Tibial artery (tissue), 4 donors: ENCODE measurements at regions not wholly inside any gene's neighbourhood (a gene's known extent, or its start where the extent isn't known, plus 50 kb on each side); places are given as distances from the start of the nearest gene placed in this dataset.
A peak's percentile ranks its signal among the peaks of the same experiment; 100 is the strongest.

Experiments
- DNase-seq, 2 donors: peaks; one replicate each; pipeline ENCODE4 v3.0.0-alpha.2; 2019
- H3K27ac ChIP-seq, 2 donors: fragments of 200-600 bp; sonication (generic) in 1 of 2; 1 replicate in 1 of 2; 2 replicates in 1 of 2; pipeline ENCODE4 v1.5.1; 2018 to 2019; ENCODE audit warnings: mild to moderate bottlenecking in 1 of 2
- H3K27me3 ChIP-seq, 2 donors: fragments of 200-600 bp; sonication (generic) in 1 of 2; one replicate each; pipeline versions ENCODE4 v1.5.1 to v1.6.0; 2016 to 2019
- H3K36me3 ChIP-seq, 3 donors: fragments of 200-600 bp; sonication (generic) in 2 of 3; one replicate each; pipeline ENCODE4 v1.5.1; 2016 to 2019; ENCODE audit warnings: mild to moderate bottlenecking in 2 of 3
- H3K4me1 ChIP-seq, 4 donors: fragments of 200-600 bp; sonication (generic) in 2 of 4; 1 replicate in 3 of 4; 2 replicates in 1 of 4; pipeline ENCODE4 v1.5.1; 2016 to 2019
- H3K4me3 ChIP-seq, 2 donors: fragments of 200-600 bp; sonication (generic) in 1 of 2; 1 replicate in 1 of 2; 2 replicates in 1 of 2; pipeline ENCODE4 v1.5.1; 2018 to 2019; ENCODE audit warnings: mild to moderate bottlenecking in 2 of 2
- H3K9me3 ChIP-seq, 3 donors: fragments of 200-600 bp; sonication (generic) in 1 of 3; one replicate each; pipeline ENCODE4 v1.5.1; 2016 to 2019
- intact Hi-C: fragments of 100-400 bp; cut with DNase I; formaldehyde crosslinking; loops from one replicate; pipeline ENCODE4 v1.15.0; 2023; ENCODE audit warnings: low total_unique reads
- TF ChIP-seq, protein P1 (sequence below), 2 experiments: fragments of 200-600 bp in 1 of 2; fragments of 450-650 bp in 1 of 2; IDR thresholded peaks; one replicate each; pipeline ENCODE4 v1.5.1; 2017 to 2019; ENCODE audit warnings: antibody characterized with exemption in 2 of 2, mild to moderate bottlenecking in 1 of 2, moderate library complexity in 1 of 2

DNA sequence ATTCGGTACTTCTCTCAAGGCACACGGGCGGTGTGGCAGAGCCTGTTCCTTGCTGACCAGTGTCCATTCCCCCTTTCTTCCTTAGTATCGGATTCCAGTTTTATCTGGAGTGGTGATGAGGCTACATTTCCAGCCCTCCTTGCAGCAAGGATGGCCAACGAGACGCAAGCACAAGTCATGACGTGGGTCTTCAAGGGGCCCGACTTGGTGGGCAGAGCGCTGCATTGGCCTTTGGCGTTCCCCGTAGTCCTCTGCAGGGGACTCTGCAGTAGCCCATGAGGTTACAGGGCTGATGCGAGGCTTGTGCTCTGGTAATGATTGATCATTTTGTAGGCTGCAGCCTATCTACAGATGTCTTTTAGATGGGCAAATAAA lies 194.5 kb downstream of the OPA1 start:
- H3K27me3 ChIP-seq, result peaks cover 0 to 45% of the 10 kb centered on the region in 2 donors
- TF ChIP-seq, protein P1, sequence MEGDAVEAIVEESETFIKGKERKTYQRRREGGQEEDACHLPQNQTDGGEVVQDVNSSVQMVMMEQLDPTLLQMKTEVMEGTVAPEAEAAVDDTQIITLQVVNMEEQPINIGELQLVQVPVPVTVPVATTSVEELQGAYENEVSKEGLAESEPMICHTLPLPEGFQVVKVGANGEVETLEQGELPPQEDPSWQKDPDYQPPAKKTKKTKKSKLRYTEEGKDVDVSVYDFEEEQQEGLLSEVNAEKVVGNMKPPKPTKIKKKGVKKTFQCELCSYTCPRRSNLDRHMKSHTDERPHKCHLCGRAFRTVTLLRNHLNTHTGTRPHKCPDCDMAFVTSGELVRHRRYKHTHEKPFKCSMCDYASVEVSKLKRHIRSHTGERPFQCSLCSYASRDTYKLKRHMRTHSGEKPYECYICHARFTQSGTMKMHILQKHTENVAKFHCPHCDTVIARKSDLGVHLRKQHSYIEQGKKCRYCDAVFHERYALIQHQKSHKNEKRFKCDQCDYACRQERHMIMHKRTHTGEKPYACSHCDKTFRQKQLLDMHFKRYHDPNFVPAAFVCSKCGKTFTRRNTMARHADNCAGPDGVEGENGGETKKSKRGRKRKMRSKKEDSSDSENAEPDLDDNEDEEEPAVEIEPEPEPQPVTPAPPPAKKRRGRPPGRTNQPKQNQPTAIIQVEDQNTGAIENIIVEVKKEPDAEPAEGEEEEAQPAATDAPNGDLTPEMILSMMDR (IDR thresholded peaks at IDR 0.05), result no peak
- DNase-seq, result no peak
- intact Hi-C loops, result loop anchor here (10.0 kb wide), 1 partner anchor 347 kb away; the partner anchor contains the start of gene HES1
- H3K4me3 ChIP-seq, result no peak overlapping the region
- H3K4me1 ChIP-seq, result no peaks in the 10 kb centered on the region
- H3K9me3 ChIP-seq, result no peaks in the 10 kb centered on the region
- H3K27ac ChIP-seq, result no peak overlapping the region
- H3K36me3 ChIP-seq, result no peaks in the 10 kb centered on the region

- intact Hi-C loops, result loop anchor here (10.0 kb wide), 1 partner anchor 346 kb away; the partner anchor contains the start of gene HES1
- Histone ChIP-seq H3K27ac (no peak overlapping the region), H3K4me3 (no peak overlapping the region), H3K36me3 (no peaks in the 10 kb centered on the region), H3K27me3 (peaks cover 0 to 48% of the 10 kb centered on the region in 2 donors), H3K4me1 (no peaks in the 10 kb centered on the region), H3K9me3 (no peaks in the 10 kb centered on the region)
- TF ChIP-seq, protein P1 (IDR thresholded peaks at IDR 0.05), result peak; percentile 67 to 71
- DNase-seq, result peak in 1 of 2 donors; percentile 52
Measured at GRCh38 chr3:193788189-193788991, 195.4 kb downstream of the OPA1 start.

- intact Hi-C loops, result loop anchor here (10.0 kb wide), 1 partner anchor 345 kb away; the partner anchor contains the start of gene HES1
- H3K27ac ChIP-seq, result no peak overlapping the region
- peaks cover 0 to 44% of the 10 kb centered on the region in 2 donors for H3K27me3 ChIP-seq
Measured at GRCh38 chr3:193789455-193789854, 196.4 kb downstream of the OPA1 start.

GRCh38 chr3:193790086-193790990 lies 197.3 kb downstream of the OPA1 start:
- H3K27ac ChIP-seq, result no peak overlapping the region
- intact Hi-C loops, result no loop called here

More at GRCh38 chr3:193789455-193789854, 196.4 kb downstream of the OPA1 start:
- no peak overlapping the region for H3K4me3 ChIP-seq
- no peaks in the 10 kb centered on the region for H3K4me1 ChIP-seq
- no peaks in the 10 kb centered on the region for H3K36me3 ChIP-seq
- H3K9me3 ChIP-seq, result no peaks in the 10 kb centered on the region
- no peak for DNase-seq
- TF ChIP-seq, protein P1 (IDR thresholded peaks at IDR 0.05), result no peak

More at GRCh38 chr3:193790086-193790990, 197.3 kb downstream of the OPA1 start:
- no peak overlapping the region for H3K4me3 ChIP-seq
- H3K27me3 ChIP-seq, result peaks cover 0 to 47% of the 10 kb centered on the region in 2 donors
- H3K4me1 ChIP-seq, result no peaks in the 10 kb centered on the region
- no peaks in the 10 kb centered on the region for H3K9me3 ChIP-seq
- H3K36me3 ChIP-seq, result no peaks in the 10 kb centered on the region
- TF ChIP-seq, protein P1 (IDR thresholded peaks at IDR 0.05), result no peak
- DNase-seq, result no peak
